RWPE2 (cell line): ENCODE measurements at regions not wholly inside any gene's neighbourhood (a gene's known extent, or its start where the extent isn't known, plus 50 kb on each side); places are given as distances from the start of the nearest gene placed in this dataset.

ENCODE experiments used
- ATAC-seq: fragments of 200-7000 bp; cut with Tn5 transposase; 3 replicates; pipeline ENCODE4 v1.9.1; 2021; ENCODE audit warnings: low read depth
- DNase-seq: peaks from one replicate; pipeline ENCODE4 v3.0.0-alpha.2; 2020; ENCODE audit warnings: low spot score
- H3K27ac ChIP-seq: fragments of 450-650 bp; 2 replicates; pipeline ENCODE4 v1.5.1; 2017; ENCODE audit warnings: mild to moderate bottlenecking; ENCODE audit not compliant: poor library complexity, severe bottlenecking
- H3K27me3 ChIP-seq: fragments of 250-450 bp; sonication (Bioruptor Pico); 2 replicates; pipeline ENCODE4 v1.5.1; 2021; ENCODE audit warnings: mild to moderate bottlenecking, moderate library complexity; ENCODE audit not compliant: insufficient read depth, poor library complexity, severe bottlenecking
- H3K36me3 ChIP-seq: fragments of 250-450 bp; sonication (Bioruptor Pico); 2 replicates; pipeline ENCODE4 v1.5.1; 2020; ENCODE audit warnings: low read depth, mild to moderate bottlenecking, moderate library complexity
- H3K4me1 ChIP-seq: fragments of 250-450 bp; sonication (Bioruptor Pico); 2 replicates; pipeline ENCODE4 v1.5.1; 2021; ENCODE audit warnings: mild to moderate bottlenecking, moderate library complexity; ENCODE audit not compliant: insufficient read depth, poor library complexity, severe bottlenecking
- H3K4me3 ChIP-seq: fragments of 250-450 bp; sonication (Bioruptor Pico); 2 replicates; pipeline ENCODE4 v1.5.1; 2021; ENCODE audit warnings: mild to moderate bottlenecking, moderate library complexity; ENCODE audit not compliant: severe bottlenecking
- H3K9me3 ChIP-seq: fragments of 250-450 bp; sonication (Bioruptor Pico); 2 replicates; pipeline ENCODE4 v1.5.1; 2021; ENCODE audit warnings: mild to moderate bottlenecking, moderate library complexity; ENCODE audit not compliant: severe bottlenecking
- CTCF ChIP-seq: fragments of 450-650 bp; IDR thresholded peaks from one replicate; pipeline ENCODE4 v1.5.1; 2017; ENCODE audit warnings: mild to moderate bottlenecking, moderate library complexity; ENCODE audit not compliant: poor library complexity, severe bottlenecking

GRCh38 chr6:126788861-126789365, 329.6 kb upstream of the RSPO3 start:
- Histone ChIP-seq H3K4me1 (no peaks in the 10 kb centered on the region), H3K4me3 (no peak overlapping the region), H3K27me3 (no peaks in the 10 kb centered on the region), H3K27ac (no peak overlapping the region), H3K9me3 (no peaks in the 10 kb centered on the region), H3K36me3 (no peaks in the 10 kb centered on the region)
- no peak for DNase-seq
- TF ChIP-seq CTCF: no peak
- ATAC-seq: no peak

DNA sequence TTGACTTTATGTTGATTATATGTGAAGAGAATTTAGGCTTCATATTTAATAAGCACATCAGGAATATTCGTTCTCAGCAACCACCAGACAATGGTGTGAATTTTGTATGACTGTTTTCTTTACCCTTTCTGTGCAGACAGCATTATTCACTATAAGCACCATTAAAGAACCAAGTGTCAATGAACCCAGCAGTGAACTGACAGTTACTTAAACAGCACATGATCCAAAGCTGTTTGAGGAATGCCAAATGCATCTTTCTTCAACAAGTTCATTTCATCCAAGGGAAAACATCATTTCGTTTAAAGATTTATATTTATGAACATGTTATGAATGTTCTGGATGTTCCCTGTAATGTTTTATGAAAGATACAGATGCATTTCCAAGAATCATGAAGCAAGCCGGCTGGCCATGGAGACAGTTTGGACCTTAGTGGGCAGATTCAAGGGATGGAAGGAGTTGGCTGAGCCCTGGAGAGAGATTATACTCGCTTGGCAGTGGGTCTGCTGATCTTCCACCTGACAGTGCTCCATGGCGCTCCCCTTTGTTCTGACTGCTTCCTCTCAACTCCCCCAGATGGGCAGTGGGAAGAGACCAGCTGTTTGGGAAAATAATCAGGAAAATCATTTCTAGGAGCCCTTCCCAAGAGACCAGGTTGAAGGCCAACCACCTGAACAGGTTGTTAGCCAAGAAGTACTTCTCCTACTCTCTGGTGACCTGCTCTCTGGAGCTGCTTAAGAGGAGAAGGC, 326.0 kb upstream of the RSPO3 start:
- TF ChIP-seq CTCF: no peak
- ATAC-seq (no peak), DNase-seq (no peak)
- H3K9me3 ChIP-seq: no peaks in the 10 kb centered on the region
- no peak overlapping the region for H3K27ac ChIP-seq
- no peaks in the 10 kb centered on the region for H3K27me3 ChIP-seq
- no peaks in the 10 kb centered on the region for H3K36me3 ChIP-seq
- no peaks in the 10 kb centered on the region for H3K4me1 ChIP-seq
- H3K4me3 ChIP-seq: no peak overlapping the region

- Histone ChIP-seq H3K27me3 (no peaks in the 10 kb centered on the region), H3K36me3 (no peaks in the 10 kb centered on the region), H3K27ac (no peak overlapping the region), H3K9me3 (no peaks in the 10 kb centered on the region), H3K4me1 (no peaks in the 10 kb centered on the region), H3K4me3 (no peak overlapping the region)
- no peak for DNase-seq
- TF ChIP-seq CTCF: no peak
- no peak for ATAC-seq
Measured at GRCh38 chr6:126795161-126795560, 323.3 kb upstream of the RSPO3 start.

GRCh38 chr6:126797981-126798380, 320.5 kb upstream of the RSPO3 start:
- H3K4me3 ChIP-seq: no peak overlapping the region
- H3K9me3 ChIP-seq: no peaks in the 10 kb centered on the region
- H3K4me1 ChIP-seq: no peaks in the 10 kb centered on the region
- no peak overlapping the region for H3K27ac ChIP-seq
- TF ChIP-seq CTCF: no peak
- no peaks in the 10 kb centered on the region for H3K36me3 ChIP-seq
- no peaks in the 10 kb centered on the region for H3K27me3 ChIP-seq
- ATAC-seq (no peak), DNase-seq (no peak)

- no peaks in the 10 kb centered on the region for H3K4me1 ChIP-seq
- TF ChIP-seq CTCF: no peak
- no peaks in the 10 kb centered on the region for H3K36me3 ChIP-seq
- DNase-seq (no peak), ATAC-seq (no peak)
- no peak overlapping the region for H3K27ac ChIP-seq
- no peaks in the 10 kb centered on the region for H3K27me3 ChIP-seq
- no peak overlapping the region for H3K4me3 ChIP-seq
- H3K9me3 ChIP-seq: no peaks in the 10 kb centered on the region
Measured at GRCh38 chr6:126803769-126804168, 314.7 kb upstream of the RSPO3 start.
